GM23248 (cell line): ENCODE measurements at regions not wholly inside any gene's neighbourhood (a gene's known extent, or its start where the extent isn't known, plus 50 kb on each side); places are given as distances from the start of the nearest gene placed in this dataset.
"Not testable (repeated sequence)": the region's sequence is repeated elsewhere in the genome, so short reads cannot be mapped to it uniquely, and the experiment has no call there.

Experiments used
- DNase-seq: peaks from one replicate; pipeline ENCODE4 v3.0.0-alpha.2; 2015
- H2AFZ ChIP-seq: fragments of 200-600 bp; sonication (generic); 2 replicates; pipeline ENCODE4 v1.6.1; 2016; ENCODE audit warnings: antibody characterized with exemption
- H3F3A ChIP-seq: fragments of 200-600 bp; sonication (generic); 2 replicates; pipeline ENCODE4 v1.6.1; 2016; ENCODE audit warnings: mild to moderate bottlenecking, antibody characterized with exemption, mixed run types; ENCODE audit not compliant: insufficient read depth
- H3K27ac ChIP-seq: fragments of 200-600 bp; sonication (generic); 2 replicates; pipeline ENCODE4 v1.5.1; 2016; ENCODE audit warnings: mild to moderate bottlenecking
- H3K27me3 ChIP-seq: fragments of 200-600 bp; sonication (generic); replicated peaks from 2 replicates; pipeline ENCODE4 v1.6.1; 2016; ENCODE audit warnings: mild to moderate bottlenecking; ENCODE audit not compliant: insufficient read depth
- H3K36me3 ChIP-seq: fragments of 200-600 bp; sonication (generic); 2 replicates; pipeline ENCODE4 v1.6.1; 2016; ENCODE audit warnings: low read depth, mild to moderate bottlenecking
- H3K4me1 ChIP-seq: fragments of 200-600 bp; sonication (generic); 2 replicates; pipeline ENCODE4 v1.6.1; 2016; ENCODE audit warnings: mild to moderate bottlenecking; ENCODE audit not compliant: insufficient read depth
- H3K4me2 ChIP-seq: fragments of 200-600 bp; sonication (generic); one replicate; pipeline ENCODE4 v1.6.1; 2016; ENCODE audit warnings: mild to moderate bottlenecking; ENCODE audit not compliant: unreplicated experiment
- H3K4me3 ChIP-seq: fragments of 200-600 bp; sonication (generic); 2 replicates; pipeline ENCODE4 v1.5.1; 2016; ENCODE audit warnings: mild to moderate bottlenecking
- H3K79me2 ChIP-seq: fragments of 200-600 bp; sonication (generic); 2 replicates; pipeline ENCODE4 v1.6.1; 2016; ENCODE audit warnings: mild to moderate bottlenecking; ENCODE audit not compliant: insufficient read depth
- H3K9ac ChIP-seq: fragments of 200-600 bp; sonication (generic); 2 replicates; pipeline ENCODE4 v1.6.1; 2016; ENCODE audit warnings: mild to moderate bottlenecking
- H3K9me2 ChIP-seq: fragments of 200-600 bp; sonication (generic); 2 replicates; pipeline ENCODE4 v1.6.1; 2016; ENCODE audit warnings: mixed run types, mild to moderate bottlenecking, moderate library complexity; ENCODE audit not compliant: insufficient read depth
- H3K9me3 ChIP-seq: fragments of 200-600 bp; sonication (generic); one replicate; pipeline ENCODE4 v1.6.1; 2017; ENCODE audit warnings: low read depth
- H4K20me1 ChIP-seq: fragments of 200-600 bp; sonication (generic); 2 replicates; pipeline ENCODE4 v1.6.0; 2016; ENCODE audit not compliant: insufficient read depth
- EZH2 ChIP-seq: fragments of 200-600 bp; sonication (generic); IDR thresholded peaks from 2 replicates; pipeline ENCODE4 v1.6.1; 2018; ENCODE audit warnings: antibody characterized with exemption, mild to moderate bottlenecking; ENCODE audit not compliant: insufficient read depth, poor library complexity, severe bottlenecking
- EZH2phosphoT487 ChIP-seq: fragments of 200-600 bp; sonication (generic); IDR thresholded peaks from 2 replicates; pipeline ENCODE4 v1.6.1; 2018; ENCODE audit warnings: antibody characterized with exemption, moderate library complexity, mild to moderate bottlenecking, low read depth; ENCODE audit not compliant: insufficient read depth
- WGBS, 2 experiments: methylation state at CpG; one replicate each; pipeline ENCODE4 v1.1.6; 2015 to 2017; ENCODE audit warnings: low lambda C conversion rate in 2 of 2, low coverage in 1 of 2; ENCODE audit errors: missing lambda C conversion rate in 2 of 2; 5-methylcytosine and 5-hydroxymethylcytosine counted together
- in situ Hi-C: fragments of 300-500 bp; cut with MboI; formaldehyde crosslinking; loops from 2 replicates; pipeline ENCODE4 v1.15.0; 2020

DNA sequence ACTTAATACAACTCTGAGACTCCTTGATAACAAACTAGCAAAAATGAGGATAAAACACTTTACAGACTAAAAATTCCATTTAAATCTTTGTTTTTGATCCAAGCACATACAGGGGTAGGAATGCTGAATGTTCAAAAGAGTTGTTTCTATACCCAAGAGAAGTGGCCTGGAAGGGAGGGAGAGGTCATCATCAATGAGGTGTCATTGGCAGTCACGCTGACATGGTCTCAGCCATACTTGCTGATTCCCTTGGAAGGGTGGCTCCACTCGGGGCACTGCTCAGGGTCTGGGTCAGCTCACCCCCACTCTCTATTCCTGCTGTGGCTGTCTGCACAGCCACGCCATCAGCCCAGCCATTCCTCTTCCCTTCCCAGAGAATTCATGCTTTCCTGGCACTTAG, 105.2 kb upstream of the PELI1 start:
- H3K27ac ChIP-seq: no peak overlapping the region
- whole genome bisulfite sequencing, 2 experiments: 83 to 94% methylated on average over 3 of the region's 3 CpGs
- no peak overlapping the region for H2AFZ ChIP-seq
- peaks cover 26% of the 10 kb centered on the region for H3K27me3 ChIP-seq
- H4K20me1 ChIP-seq: no peaks in the 10 kb centered on the region
- H3K9me3 ChIP-seq: no peaks in the 10 kb centered on the region
- H3K9ac ChIP-seq: no peak overlapping the region
- TF ChIP-seq EZH2 (no peak), EZH2phosphoT487 (no peak)
- no peak overlapping the region for H3K4me2 ChIP-seq
- H3F3A ChIP-seq: no peaks in the 10 kb centered on the region
- in situ Hi-C loops: no loop called here
- no peak overlapping the region for H3K4me3 ChIP-seq
- H3K79me2 ChIP-seq: no peaks in the 10 kb centered on the region
- no peaks in the 10 kb centered on the region for H3K36me3 ChIP-seq
- no peaks in the 10 kb centered on the region for H3K4me1 ChIP-seq
- no peaks in the 10 kb centered on the region for H3K9me2 ChIP-seq
- DNase-seq: no peak

- Histone ChIP-seq H3K27me3 (peaks cover 20% of the 10 kb centered on the region), H3K36me3 (no peaks in the 10 kb centered on the region), H3K79me2 (no peaks in the 10 kb centered on the region), H3K4me1 (no peaks in the 10 kb centered on the region), H3K4me2 (no peak overlapping the region), H3F3A (no peaks in the 10 kb centered on the region), H4K20me1 (no peaks in the 10 kb centered on the region), H3K9ac (no peak overlapping the region), H3K27ac (no peak overlapping the region), H2AFZ (no peak overlapping the region), H3K9me3 (no peaks in the 10 kb centered on the region), H3K4me3 (no peak overlapping the region), H3K9me2 (no peaks in the 10 kb centered on the region)
- WGBS, 2 experiments: 66 to 71% methylated on average over 2 of the region's 2 CpGs
- in situ Hi-C loops: no loop called here
- no peak for DNase-seq
- TF ChIP-seq EZH2phosphoT487 (no peak), EZH2 (no peak)
Measured at GRCh38 chr2:64250063-64250462, 105.8 kb upstream of the PELI1 start.

GRCh38 chr2:64250751-64251423, 106.7 kb upstream of the PELI1 start:
- in situ Hi-C loops: no loop called here
- no peak for DNase-seq

GRCh38 chr2:64251497-64252250, 107.5 kb upstream of the PELI1 start:
- Histone ChIP-seq H3K4me1 (no peaks in the 10 kb centered on the region), H3K4me3 (no peak overlapping the region), H3K36me3 (no peaks in the 10 kb centered on the region), H3F3A (no peaks in the 10 kb centered on the region), H3K9me3 (no peaks in the 10 kb centered on the region), H3K9me2 (no peaks in the 10 kb centered on the region), H4K20me1 (no peaks in the 10 kb centered on the region), H3K27ac (no peak overlapping the region), H3K79me2 (no peaks in the 10 kb centered on the region), H3K27me3 (peaks cover 5% of the 10 kb centered on the region; the same call in 1 of the 2 replicates), H2AFZ (no peak overlapping the region), H3K9ac (no peak overlapping the region), H3K4me2 (no peak overlapping the region)
- in situ Hi-C loops: no loop called here
- TF ChIP-seq EZH2: no peak
- no peak for TF ChIP-seq EZH2phosphoT487
- WGBS, 2 experiments: 75 to 79% methylated on average over 5 of the region's 5 CpGs
- DNase-seq: no peak

More at GRCh38 chr2:64250751-64251423, 106.7 kb upstream of the PELI1 start:
- Histone ChIP-seq H3K9me2 (no peaks in the 10 kb centered on the region), H3K79me2 (no peaks in the 10 kb centered on the region), H3K27ac (no peak overlapping the region), H3K9me3 (no peaks in the 10 kb centered on the region), H3F3A (no peaks in the 10 kb centered on the region), H3K4me2 (no peak overlapping the region), H3K36me3 (no peaks in the 10 kb centered on the region), H2AFZ (no peak overlapping the region), H4K20me1 (no peaks in the 10 kb centered on the region), H3K9ac (no peak overlapping the region), H3K4me3 (no peak overlapping the region), H3K4me1 (no peaks in the 10 kb centered on the region), H3K27me3 (peaks cover 13% of the 10 kb centered on the region)
- TF ChIP-seq EZH2phosphoT487 (no peak), EZH2 (no peak)
- 80 to 86% methylated on average over 7 of the region's 7 CpGs for WGBS, 2 experiments

DNA sequence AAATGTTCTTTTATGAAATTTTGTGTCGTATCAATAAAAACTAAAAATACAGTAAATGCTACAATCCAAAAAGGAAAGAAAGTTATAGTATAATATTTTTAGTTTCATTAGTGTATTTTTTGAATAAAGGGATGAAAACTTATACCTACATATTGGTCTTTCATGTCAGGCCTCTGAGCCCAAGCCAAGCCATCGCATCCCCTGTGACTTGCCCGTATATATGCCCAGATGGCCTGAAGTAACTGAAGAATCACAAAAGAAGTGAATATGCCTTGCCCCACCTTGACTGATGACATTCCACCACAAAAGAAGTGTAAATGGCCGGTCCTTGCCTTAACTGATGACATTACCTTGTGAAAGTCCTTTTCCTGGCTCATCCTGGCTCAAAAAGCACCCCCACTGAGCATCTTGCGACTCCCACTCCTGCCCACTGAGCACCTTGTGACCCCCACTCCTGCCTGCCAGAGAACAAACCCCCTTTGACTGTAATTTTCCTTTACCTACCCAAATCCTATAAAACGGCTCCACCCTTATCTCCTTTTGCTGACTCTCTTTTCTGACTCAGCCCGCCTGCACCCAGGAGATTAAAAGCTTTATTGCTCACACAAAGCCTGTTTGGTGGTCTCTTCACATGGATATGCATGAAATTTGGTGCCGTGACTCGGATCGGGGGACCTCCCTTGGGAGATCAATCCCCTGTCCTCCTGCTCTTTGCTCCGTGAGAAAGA, 108.2 kb upstream of the PELI1 start:
- H3K4me1 ChIP-seq, H3K4me3 ChIP-seq, H3K36me3 ChIP-seq, H3K9me3 ChIP-seq, H4K20me1 ChIP-seq, H2AFZ ChIP-seq, H3K9me2 ChIP-seq, H3K79me2 ChIP-seq, H3K27ac ChIP-seq, in situ Hi-C loops, H3K27me3 ChIP-seq, H3K4me2 ChIP-seq, H3F3A ChIP-seq, H3K9ac ChIP-seq, DNase-seq: not testable (repeated sequence)
- 90% methylated on average over 8 to 11 of the region's 11 CpGs for WGBS, 2 experiments

GRCh38 chr2:64253421-64253820, 109.2 kb upstream of the PELI1 start:
- H3K27ac ChIP-seq, H3F3A ChIP-seq, H2AFZ ChIP-seq, H3K9me3 ChIP-seq, H3K27me3 ChIP-seq, H3K4me3 ChIP-seq, H3K79me2 ChIP-seq, in situ Hi-C loops, DNase-seq, H3K36me3 ChIP-seq, H3K4me2 ChIP-seq, H3K9me2 ChIP-seq, H3K4me1 ChIP-seq, H4K20me1 ChIP-seq, H3K9ac ChIP-seq: not testable (repeated sequence)
- WGBS, 2 experiments: 66% methylated on average over 9 of the region's 9 CpGs; no CpG with 5 or more reads in 1 of the 2 experiments
